H9 (cell line): ENCODE measurements at regions not wholly inside any gene's neighbourhood (a gene's known extent, or its start where the extent isn't known, plus 50 kb on each side); places are given as distances from the start of the nearest gene placed in this dataset.

Experiments
- DNase-seq: peaks from one replicate; pipeline ENCODE4 v3.0.0-alpha.2; 2017
- H2AFZ ChIP-seq: one replicate; pipeline ENCODE4 v1.6.1; 2013; ENCODE audit warnings: mild to moderate bottlenecking, low read length, control low read depth, moderate library complexity
- H2AK5ac ChIP-seq: 2 replicates; pipeline ENCODE4 v1.6.1; 2013; ENCODE audit warnings: low read length, control low read depth, mixed read lengths; ENCODE audit not compliant: insufficient read length
- H2BK120ac ChIP-seq: one replicate; pipeline ENCODE4 v1.6.1; 2013; ENCODE audit warnings: low read depth, mild to moderate bottlenecking, low read length, control low read depth, inconsistent platforms; ENCODE audit not compliant: poor library complexity, severe bottlenecking
- H2BK12ac ChIP-seq: 2 replicates; pipeline ENCODE4 v1.6.1; 2013; ENCODE audit warnings: low read length, control low read depth, mixed read lengths, low read depth; ENCODE audit not compliant: insufficient read length
- H2BK15ac ChIP-seq: 2 replicates; pipeline ENCODE4 v1.6.1; 2013; ENCODE audit warnings: low read depth, low read length, control low read depth
- H2BK20ac ChIP-seq: one replicate; pipeline ENCODE4 v1.6.1; 2013; ENCODE audit warnings: low read depth, mild to moderate bottlenecking, low read length, control low read depth, inconsistent platforms; ENCODE audit not compliant: poor library complexity, severe bottlenecking
- H2BK5ac ChIP-seq: 2 replicates; pipeline ENCODE4 v1.6.1; 2013; ENCODE audit warnings: low read length, control low read depth, mixed read lengths; ENCODE audit not compliant: insufficient read length
- H3K14ac ChIP-seq: 2 replicates; pipeline ENCODE4 v1.6.1; 2013; ENCODE audit warnings: low read length, control low read depth; ENCODE audit not compliant: insufficient read depth
- H3K18ac ChIP-seq: 2 replicates; pipeline ENCODE4 v1.6.1; 2013; ENCODE audit warnings: low read depth, mild to moderate bottlenecking, mixed read lengths, low read length, control low read depth; ENCODE audit not compliant: insufficient read length
- H3K23ac ChIP-seq: 2 replicates; pipeline ENCODE4 v1.6.1; 2013; ENCODE audit warnings: low read length, control low read depth, mixed read lengths, low read depth; ENCODE audit not compliant: insufficient read length
- H3K23me2 ChIP-seq: 2 replicates; pipeline ENCODE4 v1.6.1; 2013; ENCODE audit warnings: low read depth, mild to moderate bottlenecking, mixed read lengths, low read length, control low read depth; ENCODE audit not compliant: insufficient read length, poor library complexity, severe bottlenecking
- H3K27ac ChIP-seq: 2 replicates; pipeline ENCODE4 v1.5.1; 2013; ENCODE audit warnings: low read length, control low read depth, mixed read lengths, low read depth; ENCODE audit not compliant: insufficient read length
- H3K27me3 ChIP-seq: 2 replicates; pipeline ENCODE4 v1.6.1; 2013; ENCODE audit warnings: low read length, control low read depth, inconsistent platforms; ENCODE audit not compliant: insufficient read depth
- H3K4ac ChIP-seq: 2 replicates; pipeline ENCODE4 v1.6.1; 2013; ENCODE audit warnings: low read depth, mild to moderate bottlenecking, control low read depth, inconsistent platforms, low read length, moderate library complexity
- H3K4me1 ChIP-seq: 2 replicates; pipeline ENCODE4 v1.6.1; 2013; ENCODE audit warnings: low read length, control low read depth, inconsistent platforms; ENCODE audit not compliant: insufficient read depth
- H3K4me2 ChIP-seq: 2 replicates; pipeline ENCODE4 v1.6.1; 2013; ENCODE audit warnings: low read length, control low read depth, mixed read lengths; ENCODE audit not compliant: insufficient read length, insufficient read depth
- H3K56ac ChIP-seq: 2 replicates; pipeline ENCODE4 v1.6.1; 2013; ENCODE audit warnings: low read depth, mild to moderate bottlenecking, mixed read lengths, low read length, control low read depth; ENCODE audit not compliant: insufficient read length
- H3K79me1 ChIP-seq: 2 replicates; pipeline ENCODE4 v1.6.1; 2013; ENCODE audit warnings: low read depth, mild to moderate bottlenecking, moderate library complexity, low read length, control low read depth, inconsistent platforms; ENCODE audit not compliant: insufficient read depth, poor library complexity, severe bottlenecking
- H3K79me2 ChIP-seq: 2 replicates; pipeline ENCODE4 v1.6.1; 2013; ENCODE audit warnings: low read length, control low read depth, inconsistent platforms; ENCODE audit not compliant: insufficient read depth
- H3K9ac ChIP-seq: 2 replicates; pipeline ENCODE4 v1.6.1; 2013; ENCODE audit warnings: low read length, control low read depth, mixed read lengths; ENCODE audit not compliant: insufficient read length; ENCODE audit errors: extremely low read depth
- H3K9me3 ChIP-seq: one replicate; pipeline ENCODE4 v1.6.1; 2013; ENCODE audit warnings: low read depth, low read length, inconsistent platforms; ENCODE audit not compliant: control insufficient read depth
- H3T11ph ChIP-seq: one replicate; pipeline ENCODE4 v1.6.1; 2013; ENCODE audit warnings: mild to moderate bottlenecking, low read length, control low read depth, inconsistent platforms
- H4K20me1 ChIP-seq: one replicate; pipeline ENCODE4 v1.6.1; 2013; ENCODE audit not compliant: control insufficient read depth, insufficient read length, insufficient read depth
- H4K5ac ChIP-seq: 2 replicates; pipeline ENCODE4 v1.6.1; 2013; ENCODE audit warnings: low read depth, mild to moderate bottlenecking, mixed read lengths, low read length, control low read depth; ENCODE audit not compliant: insufficient read length
- H4K8ac ChIP-seq: replicated peaks from 2 replicates; pipeline ENCODE4 v1.6.1; 2013; ENCODE audit warnings: low read length, control low read depth, mixed read lengths, low read depth; ENCODE audit not compliant: insufficient read length
- H4K91ac ChIP-seq: 2 replicates; pipeline ENCODE4 v1.6.1; 2013; ENCODE audit warnings: low read depth, mild to moderate bottlenecking, moderate library complexity, mixed read lengths, low read length, control low read depth; ENCODE audit not compliant: insufficient read length
- H3K27ac Mint-ChIP-seq, 3 experiments: 2 replicates in 2 of 3; 3 replicates in 1 of 3; pipeline ENCODE4 v1.8.0; 2020 to 2021; ENCODE audit warnings: mixed read lengths in 3 of 3, mild to moderate bottlenecking in 1 of 3, moderate library complexity in 1 of 3
- H3K27me3 Mint-ChIP-seq: 2 replicates; pipeline ENCODE4 v1.8.0; 2021; ENCODE audit warnings: low read depth, mild to moderate bottlenecking, moderate library complexity, mixed read lengths
- H3K36me3 Mint-ChIP-seq, 3 experiments: 2 replicates in 2 of 3; 3 replicates in 1 of 3; pipeline ENCODE4 v1.8.0; 2020 to 2021; ENCODE audit warnings: low read depth in 3 of 3, mixed read lengths in 3 of 3; ENCODE audit not compliant: insufficient read depth in 1 of 3
- H3K4me1 Mint-ChIP-seq, 2 experiments: 2 replicates each; pipeline ENCODE4 v1.8.0; 2020; ENCODE audit warnings: mixed read lengths in 2 of 2
- H3K4me3 Mint-ChIP-seq, 2 experiments: 2 replicates in 1 of 2; 3 replicates in 1 of 2; pipeline ENCODE4 v1.8.0; 2020 to 2021; ENCODE audit warnings: mild to moderate bottlenecking in 2 of 2, mixed read lengths in 2 of 2, moderate library complexity in 1 of 2
- H3K9me3 Mint-ChIP-seq, 2 experiments: 2 replicates in 1 of 2; 3 replicates in 1 of 2; pipeline ENCODE4 v1.8.0; 2020; ENCODE audit warnings: mild to moderate bottlenecking in 2 of 2, mixed read lengths in 2 of 2, moderate library complexity in 1 of 2
- WGBS: extraction: QIAGEN DNeasy Blood & Tissue Kit; methylation state at CpG from one replicate; pipeline ENCODE4 v1.1.7; 2013; ENCODE audit warnings: missing lambda C conversion rate, low lambda C conversion rate, mixed read lengths; ENCODE audit not compliant: insufficient read length; ENCODE audit errors: extremely low coverage; 5-methylcytosine and 5-hydroxymethylcytosine counted together
- TF ChIP-seq, protein P1 (sequence below): fragments of 200-600 bp; sonication (generic); conservative IDR thresholded peaks from 3 replicates; pipeline ENCODE4 v1.8.0; 2021; ENCODE audit warnings: antibody characterized with exemption, mild to moderate bottlenecking

DNA sequence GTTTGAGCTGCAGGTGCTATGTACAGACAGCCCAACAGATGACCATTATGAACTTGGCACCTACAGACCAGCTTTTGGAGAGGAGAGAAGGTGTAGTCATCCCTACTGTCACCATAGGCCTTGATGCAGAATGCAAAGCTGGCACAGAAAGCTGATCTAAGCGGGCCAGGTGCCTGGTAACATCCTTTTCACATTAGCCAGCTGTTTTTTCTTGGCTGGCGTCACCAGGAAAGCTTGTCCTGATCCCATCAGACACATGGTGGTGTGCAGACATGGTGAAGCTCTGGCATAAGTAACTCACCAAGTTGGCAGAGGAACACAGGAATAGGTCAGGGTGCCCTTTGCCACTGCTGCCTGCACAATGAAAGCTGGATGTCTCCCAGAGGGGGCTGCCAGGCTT is 97.2 kb upstream of the MB21D2 start:
- peaks cover 4 to 13% (median 7%) of the 10 kb centered on the region in 3 experiments; a peak in 4 of 7 replicates for H3K36me3 Mint-ChIP-seq
- H3K23ac ChIP-seq: no peak overlapping the region
- H4K5ac ChIP-seq: no peak overlapping the region

More for the DNA sequence above, 97.2 kb upstream of the MB21D2 start:
- Histone ChIP-seq H3T11ph (no peak overlapping the region), H3K27ac (no peak overlapping the region), H4K91ac (no peak overlapping the region), H4K8ac (no peak overlapping the region), H3K14ac (no peak overlapping the region), H3K4me2 (no peak overlapping the region), H3K4ac (no peak overlapping the region), H3K56ac (no peak overlapping the region), H2BK20ac (no peak overlapping the region), H2BK5ac (no peak overlapping the region), H3K18ac (no peak overlapping the region), H2AK5ac (no peak overlapping the region), H3K79me2 (no peaks in the 10 kb centered on the region), H3K79me1 (no peaks in the 10 kb centered on the region), H2BK12ac (no peak overlapping the region), H3K9me3 (no peaks in the 10 kb centered on the region), H2AFZ (no peak overlapping the region), H3K27me3 (no peaks in the 10 kb centered on the region), H3K23me2 (no peaks in the 10 kb centered on the region), H3K4me1 (peaks cover 9% of the 10 kb centered on the region; the same call in 1 of the 2 replicates), H2BK120ac (no peak overlapping the region), H2BK15ac (no peak overlapping the region), H3K9ac (no peak overlapping the region), H4K20me1 (no peaks in the 10 kb centered on the region)
- Mint-ChIP-seq H3K27ac (no peak overlapping the region; a peak in 1 of 7 replicates), H3K27me3 (peaks cover 3% of the 10 kb centered on the region), H3K9me3 (peaks cover 13 to 18% of the 10 kb centered on the region in 2 experiments), H3K4me1 (peaks cover 17 to 20% of the 10 kb centered on the region in 2 experiments), H3K4me3 (no peak overlapping the region)
- TF ChIP-seq, protein P1, sequence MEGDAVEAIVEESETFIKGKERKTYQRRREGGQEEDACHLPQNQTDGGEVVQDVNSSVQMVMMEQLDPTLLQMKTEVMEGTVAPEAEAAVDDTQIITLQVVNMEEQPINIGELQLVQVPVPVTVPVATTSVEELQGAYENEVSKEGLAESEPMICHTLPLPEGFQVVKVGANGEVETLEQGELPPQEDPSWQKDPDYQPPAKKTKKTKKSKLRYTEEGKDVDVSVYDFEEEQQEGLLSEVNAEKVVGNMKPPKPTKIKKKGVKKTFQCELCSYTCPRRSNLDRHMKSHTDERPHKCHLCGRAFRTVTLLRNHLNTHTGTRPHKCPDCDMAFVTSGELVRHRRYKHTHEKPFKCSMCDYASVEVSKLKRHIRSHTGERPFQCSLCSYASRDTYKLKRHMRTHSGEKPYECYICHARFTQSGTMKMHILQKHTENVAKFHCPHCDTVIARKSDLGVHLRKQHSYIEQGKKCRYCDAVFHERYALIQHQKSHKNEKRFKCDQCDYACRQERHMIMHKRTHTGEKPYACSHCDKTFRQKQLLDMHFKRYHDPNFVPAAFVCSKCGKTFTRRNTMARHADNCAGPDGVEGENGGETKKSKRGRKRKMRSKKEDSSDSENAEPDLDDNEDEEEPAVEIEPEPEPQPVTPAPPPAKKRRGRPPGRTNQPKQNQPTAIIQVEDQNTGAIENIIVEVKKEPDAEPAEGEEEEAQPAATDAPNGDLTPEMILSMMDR: no peak
- WGBS: no CpG with 5 or more reads among the region's 2 CpGs
- DNase-seq: no peak
